ENCODE measurements at regions not wholly inside any gene's neighbourhood (a gene's known extent, or its start where the extent isn't known, plus 50 kb on each side); places are given as distances from the start of the nearest gene placed in this dataset.

DNA sequence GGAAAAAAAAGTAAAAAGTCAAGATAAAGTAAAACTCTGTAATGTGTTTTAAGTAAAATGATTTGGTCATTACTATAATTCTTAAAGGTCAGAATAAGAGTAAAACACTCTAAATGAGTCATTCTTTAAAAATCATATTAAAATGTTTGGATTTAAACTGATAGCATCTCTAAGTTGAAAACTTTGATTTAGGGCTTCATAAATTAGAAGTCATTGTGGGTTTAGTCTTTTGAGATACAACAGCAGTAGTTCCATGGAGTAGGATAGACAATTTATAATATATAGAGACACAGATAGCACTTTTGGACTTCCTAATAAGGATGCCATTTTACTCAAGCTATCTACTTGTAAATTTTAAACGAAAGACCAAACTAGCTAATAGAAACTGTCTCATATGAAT, 77.1 kb upstream of the PABPC4L start:
- H3K9me3 Mint-ChIP-seq = peaks cover 9% of the 10 kb centered on the region
- no peaks in the 10 kb centered on the region for H3K36me3 Mint-ChIP-seq (ENCODE audit: low read depth)
- DNase-seq (ENCODE audit: low spot score) = no peak
- H3K4me3 Mint-ChIP-seq = no peak overlapping the region
- no peaks in the 10 kb centered on the region for H3K27me3 Mint-ChIP-seq (ENCODE audit: low read depth)
- H3K27ac Mint-ChIP-seq = no peak overlapping the region
- H3K4me1 Mint-ChIP-seq (ENCODE audit: low read depth) = no peaks in the 10 kb centered on the region

DNA sequence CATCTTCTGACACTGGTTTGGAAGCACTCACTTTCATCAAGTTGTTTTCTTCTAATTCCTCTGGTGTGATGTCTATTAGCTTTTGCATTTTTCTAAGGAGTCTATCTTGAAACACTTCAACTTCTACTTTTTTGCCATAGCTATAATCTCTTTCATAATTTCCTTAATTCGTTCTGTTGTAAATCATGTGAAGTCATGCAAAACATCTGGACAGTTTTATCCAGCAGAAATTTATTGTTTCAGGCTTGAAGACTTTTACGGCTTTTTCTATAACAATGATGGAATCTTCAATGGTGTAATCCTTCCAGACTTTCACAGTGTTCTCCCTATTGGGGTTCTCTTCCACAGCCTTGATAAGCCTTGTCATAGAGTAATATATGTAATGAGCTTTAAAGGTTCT, 74.9 kb upstream of the PABPC4L start:
- H3K27ac Mint-ChIP-seq = no peak overlapping the region
- no peaks in the 10 kb centered on the region for H3K27me3 Mint-ChIP-seq (ENCODE audit: low read depth)
- H3K36me3 Mint-ChIP-seq (ENCODE audit: low read depth) = no peaks in the 10 kb centered on the region
- peaks cover 9% of the 10 kb centered on the region for H3K9me3 Mint-ChIP-seq
- H3K4me1 Mint-ChIP-seq (ENCODE audit: low read depth) = no peaks in the 10 kb centered on the region
- no peak overlapping the region for H3K4me3 Mint-ChIP-seq
- no peak for DNase-seq (ENCODE audit: low spot score)

DNA sequence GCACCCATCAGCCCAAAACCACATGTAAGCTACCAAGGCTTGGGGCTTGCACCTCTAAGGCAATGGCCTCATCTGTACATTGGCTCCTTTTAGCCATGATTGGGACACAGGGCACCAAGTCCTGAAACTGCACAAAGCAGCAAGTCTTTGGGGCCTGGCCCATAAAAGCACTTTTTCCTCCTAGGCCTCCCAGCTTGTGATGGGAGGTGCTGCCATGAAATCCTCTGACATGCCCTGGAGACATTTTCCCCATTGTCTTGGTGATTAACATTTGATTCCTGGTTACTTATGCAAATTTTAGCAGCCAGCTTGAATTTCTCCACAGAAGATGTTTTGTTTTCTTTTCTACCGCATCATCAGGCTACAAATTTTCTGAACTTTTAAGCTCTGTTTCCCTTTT, 58.5 kb upstream of the PABPC4L start:
- Mint-ChIP-seq H3K27me3 (ENCODE audit: low read depth) (no peaks in the 10 kb centered on the region), H3K36me3 (ENCODE audit: low read depth) (no peaks in the 10 kb centered on the region), H3K4me3 (no peak overlapping the region), H3K4me1 (ENCODE audit: low read depth) (no peaks in the 10 kb centered on the region), H3K27ac (no peak overlapping the region), H3K9me3 (peaks cover 7% of the 10 kb centered on the region)
- no peak for DNase-seq (ENCODE audit: low spot score)
